ENCODE measurements at regions not wholly inside any gene's neighbourhood (a gene's known extent, or its start where the extent isn't known, plus 50 kb on each side); places are given as distances from the start of the nearest gene placed in this dataset.

DNA sequence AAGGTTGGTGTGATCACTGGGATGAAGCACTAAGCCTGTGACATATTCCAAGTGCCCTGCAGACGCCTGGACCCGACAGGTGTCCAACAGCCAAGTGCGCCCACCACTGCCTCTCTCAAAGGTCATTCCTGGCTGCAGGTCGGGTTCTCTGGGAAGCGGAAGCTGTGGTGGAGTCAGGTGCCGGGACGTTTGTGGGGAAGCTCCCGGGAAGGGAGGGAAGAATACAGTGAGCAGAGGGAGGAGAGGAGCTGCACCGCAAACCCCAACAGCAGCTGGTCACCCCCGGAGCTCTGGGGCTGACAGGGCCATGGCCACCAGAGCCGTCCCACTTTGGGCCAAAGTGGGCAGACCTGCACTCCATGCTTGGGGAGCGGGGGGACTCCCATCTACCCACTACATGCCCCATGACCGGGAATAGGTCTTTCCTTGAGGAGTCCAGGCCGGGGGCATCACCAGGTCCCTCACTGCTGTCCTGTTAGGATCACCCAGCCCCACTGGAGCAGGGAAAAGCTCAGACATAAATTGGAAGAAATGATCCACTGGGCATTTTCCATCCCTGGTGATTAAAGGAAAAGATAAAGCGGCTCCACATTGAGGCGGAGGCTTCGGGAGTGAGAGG, 84.5 kb upstream of the PPP2R2D start:
- no peak for DNase-seq

DNA sequence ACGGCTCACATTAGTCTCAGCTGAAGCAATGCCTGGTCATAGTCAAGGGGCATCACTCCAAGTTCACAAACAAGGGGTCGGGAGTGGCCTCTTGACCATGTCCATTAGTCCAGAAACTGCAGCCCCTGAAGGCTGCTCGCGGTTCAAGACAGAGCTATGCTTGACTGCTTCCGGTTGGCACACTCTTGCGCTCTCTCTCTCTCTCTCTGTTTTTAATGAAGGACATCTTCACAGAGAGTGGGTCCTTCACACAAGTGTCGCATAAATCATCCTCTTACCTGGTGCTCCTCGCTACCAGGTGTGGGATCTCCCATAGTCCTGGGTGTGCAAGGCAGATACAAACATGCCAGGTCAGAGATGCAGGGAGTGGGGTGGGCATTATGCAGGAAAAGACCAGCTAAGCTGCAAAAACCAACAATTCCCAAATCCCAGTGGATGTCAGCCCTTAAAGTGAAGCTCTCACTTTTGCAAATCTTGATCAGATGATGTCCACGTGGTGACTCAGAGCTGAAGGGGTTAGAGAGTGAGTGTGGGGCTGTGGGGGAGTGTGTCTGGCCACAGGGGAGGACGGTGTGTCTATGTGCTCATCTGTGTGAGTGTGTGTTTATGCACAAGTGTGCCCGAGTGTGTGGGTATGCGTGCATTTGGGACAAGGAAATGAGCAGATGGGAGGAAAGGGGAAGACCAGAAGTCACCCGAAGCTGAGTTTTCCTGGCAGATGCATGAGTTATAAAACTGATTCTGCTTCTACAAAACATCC, 83.7 kb upstream of the PPP2R2D start:
- Histone ChIP-seq H3K9me3 (no peaks in the 10 kb centered on the region), H3K27me3 (ENCODE audit: low read depth) (peaks cover 24% of the 10 kb centered on the region), H3K4me1 (no peaks in the 10 kb centered on the region), H3K27ac (no peak overlapping the region), H3K4me3 (no peak overlapping the region), H3K36me3 (no peaks in the 10 kb centered on the region)
- no peak for DNase-seq
- intact Hi-C loops (cut with DNase I) = no loop called here
- ATAC-seq = no peak
- TF ChIP-seq, protein P1, sequence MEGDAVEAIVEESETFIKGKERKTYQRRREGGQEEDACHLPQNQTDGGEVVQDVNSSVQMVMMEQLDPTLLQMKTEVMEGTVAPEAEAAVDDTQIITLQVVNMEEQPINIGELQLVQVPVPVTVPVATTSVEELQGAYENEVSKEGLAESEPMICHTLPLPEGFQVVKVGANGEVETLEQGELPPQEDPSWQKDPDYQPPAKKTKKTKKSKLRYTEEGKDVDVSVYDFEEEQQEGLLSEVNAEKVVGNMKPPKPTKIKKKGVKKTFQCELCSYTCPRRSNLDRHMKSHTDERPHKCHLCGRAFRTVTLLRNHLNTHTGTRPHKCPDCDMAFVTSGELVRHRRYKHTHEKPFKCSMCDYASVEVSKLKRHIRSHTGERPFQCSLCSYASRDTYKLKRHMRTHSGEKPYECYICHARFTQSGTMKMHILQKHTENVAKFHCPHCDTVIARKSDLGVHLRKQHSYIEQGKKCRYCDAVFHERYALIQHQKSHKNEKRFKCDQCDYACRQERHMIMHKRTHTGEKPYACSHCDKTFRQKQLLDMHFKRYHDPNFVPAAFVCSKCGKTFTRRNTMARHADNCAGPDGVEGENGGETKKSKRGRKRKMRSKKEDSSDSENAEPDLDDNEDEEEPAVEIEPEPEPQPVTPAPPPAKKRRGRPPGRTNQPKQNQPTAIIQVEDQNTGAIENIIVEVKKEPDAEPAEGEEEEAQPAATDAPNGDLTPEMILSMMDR (IDR thresholded peaks at IDR 0.05) = no peak

More for the DNA sequence above, 84.5 kb upstream of the PPP2R2D start:
- no peaks in the 10 kb centered on the region for H3K9me3 ChIP-seq
- no peak for ATAC-seq
- TF ChIP-seq, protein P1 (IDR thresholded peaks at IDR 0.05) = no peak
- peaks cover 24% of the 10 kb centered on the region for H3K27me3 ChIP-seq (ENCODE audit: low read depth)
- no peak overlapping the region for H3K27ac ChIP-seq
- intact Hi-C loops (cut with DNase I) = no loop called here
- H3K36me3 ChIP-seq = no peaks in the 10 kb centered on the region
- no peaks in the 10 kb centered on the region for H3K4me1 ChIP-seq
- no peak overlapping the region for H3K4me3 ChIP-seq

DNA sequence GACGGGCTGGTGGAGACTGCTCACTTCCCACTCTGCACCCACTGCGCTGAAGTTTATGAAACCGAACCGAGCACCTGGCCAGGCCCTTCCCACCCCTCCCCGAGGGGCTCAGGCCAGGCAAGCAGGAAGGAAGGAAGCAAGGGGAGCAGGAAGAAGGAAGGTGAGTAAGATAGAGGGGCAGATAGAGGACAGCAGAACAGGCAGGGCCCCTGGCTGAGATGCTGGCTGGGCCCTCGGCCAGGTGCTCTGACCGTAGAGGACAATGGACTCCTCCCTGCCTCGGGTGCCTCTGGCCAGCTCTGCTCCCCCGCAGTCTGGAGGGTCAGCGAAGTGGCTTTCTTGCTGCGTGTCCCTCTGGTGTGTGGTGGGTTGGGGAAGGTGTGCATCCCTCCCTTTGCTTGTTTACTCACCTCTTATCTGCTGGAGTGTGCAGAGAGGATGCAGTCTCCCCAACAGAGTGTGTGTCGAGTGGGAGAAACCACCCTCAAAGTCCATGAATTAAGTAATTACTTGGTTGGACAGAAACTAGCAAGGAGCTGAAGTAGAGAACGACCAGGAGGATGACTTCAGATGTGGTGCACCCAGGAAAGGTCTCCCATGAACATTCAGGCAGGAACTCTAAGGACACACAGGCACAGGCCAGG, 82.8 kb upstream of the PPP2R2D start:
- intact Hi-C loops (cut with DNase I) = no loop called here
- Histone ChIP-seq H3K9me3 (no peaks in the 10 kb centered on the region), H3K27me3 (ENCODE audit: low read depth) (peaks cover 24% of the 10 kb centered on the region), H3K4me3 (no peak overlapping the region), H3K27ac (no peak overlapping the region), H3K36me3 (no peaks in the 10 kb centered on the region), H3K4me1 (no peaks in the 10 kb centered on the region)
- DNase-seq (no peak), ATAC-seq (no peak)
- TF ChIP-seq, protein P1 (IDR thresholded peaks at IDR 0.05) = no peak

DNA sequence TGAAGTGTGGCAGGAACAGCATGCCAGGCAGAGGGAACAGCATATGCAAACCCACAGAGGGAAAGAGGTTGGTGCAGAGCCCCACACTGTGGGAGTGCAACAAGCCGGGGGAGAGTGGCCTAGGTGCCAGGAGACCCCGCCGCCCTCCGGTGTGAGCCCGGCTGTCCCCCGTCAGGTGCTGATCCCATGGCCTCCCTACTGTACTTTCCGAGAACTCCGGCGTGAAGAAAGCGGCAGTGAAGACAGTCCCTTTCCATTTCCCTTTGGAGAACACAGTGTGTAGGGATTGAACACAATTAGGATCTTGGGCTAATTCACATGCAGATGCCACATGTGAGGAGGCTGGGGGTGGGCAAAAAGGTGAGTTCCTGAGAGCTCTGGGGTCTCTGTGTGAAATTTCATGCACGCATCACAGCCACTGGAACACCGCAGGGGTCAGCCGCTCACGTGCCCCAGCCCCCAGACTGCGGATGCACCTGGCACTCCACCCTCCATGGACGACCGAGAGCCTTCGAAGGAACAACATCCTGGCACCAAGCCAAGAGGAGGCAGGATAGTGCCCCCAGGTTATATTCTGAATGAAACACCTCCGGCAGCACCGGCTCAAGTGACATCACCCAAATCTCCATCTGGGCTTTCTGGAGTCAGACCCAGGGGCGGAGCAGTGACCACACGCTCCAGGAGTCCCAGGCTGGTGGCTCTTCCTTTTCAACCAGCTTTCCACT, 82.1 kb upstream of the PPP2R2D start:
- H3K4me3 ChIP-seq = no peak overlapping the region
- no peaks in the 10 kb centered on the region for H3K9me3 ChIP-seq
- peaks cover 24% of the 10 kb centered on the region for H3K27me3 ChIP-seq (ENCODE audit: low read depth)
- intact Hi-C loops (cut with DNase I) = no loop called here
- DNase-seq = no peak
- no peaks in the 10 kb centered on the region for H3K36me3 ChIP-seq
- no peak for ATAC-seq
- no peak overlapping the region for H3K27ac ChIP-seq
- TF ChIP-seq, protein P1 (IDR thresholded peaks at IDR 0.05) = no peak
- H3K4me1 ChIP-seq = no peaks in the 10 kb centered on the region

DNA sequence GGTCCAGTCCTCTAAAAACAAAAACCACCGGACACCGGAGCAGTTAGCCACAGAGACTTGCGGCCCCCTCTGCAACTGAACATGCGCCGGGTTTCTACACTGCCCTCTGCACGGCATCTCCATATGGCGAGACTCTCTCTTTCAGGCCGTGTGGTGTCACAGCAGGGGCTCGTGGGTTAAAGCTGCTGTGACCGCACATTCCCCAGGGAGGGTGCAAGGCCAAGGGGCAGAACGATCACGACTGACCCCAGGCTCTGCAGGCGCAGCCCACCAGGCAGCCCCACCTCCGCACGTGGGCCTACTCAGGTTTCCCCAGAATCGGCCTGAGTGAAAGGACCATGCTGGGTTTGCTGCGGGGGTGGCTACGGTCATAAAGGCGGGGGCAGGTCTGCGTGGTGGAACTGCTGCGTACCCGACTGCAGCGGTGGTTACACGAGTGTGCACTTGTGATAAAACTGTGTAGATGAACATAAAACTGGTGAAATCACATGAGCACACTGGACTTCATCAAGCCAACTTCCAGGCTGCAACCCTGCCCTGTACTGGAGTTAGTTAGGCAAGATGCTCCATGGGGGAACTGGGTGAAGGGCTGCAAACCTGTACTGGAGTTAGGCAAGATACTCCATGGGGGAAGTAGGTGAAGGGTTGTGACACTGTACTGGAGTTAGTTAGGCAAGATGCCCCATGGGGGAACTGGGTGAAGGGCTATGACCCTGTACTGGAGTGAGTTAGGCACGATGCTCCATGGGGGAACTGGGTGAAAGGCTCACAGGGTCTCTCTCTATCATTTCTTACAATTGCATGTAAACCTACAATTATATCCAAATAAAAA, 81.4 kb upstream of the PPP2R2D start:
- DNase-seq (peak; percentile 27), ATAC-seq (no peak)
- intact Hi-C loops (cut with DNase I) = no loop called here
- H3K4me1 ChIP-seq = no peaks in the 10 kb centered on the region
- peaks cover 28% of the 10 kb centered on the region for H3K27me3 ChIP-seq (ENCODE audit: low read depth)
- H3K36me3 ChIP-seq = no peaks in the 10 kb centered on the region
- TF ChIP-seq, protein P1 (IDR thresholded peaks at IDR 0.05) = no peak
- H3K9me3 ChIP-seq = no peaks in the 10 kb centered on the region
- no peak overlapping the region for H3K27ac ChIP-seq
- no peak overlapping the region for H3K4me3 ChIP-seq
